ENCODE measurements at regions not wholly inside any gene's neighbourhood (a gene's known extent, or its start where the extent isn't known, plus 50 kb on each side); places are given as distances from the start of the nearest gene placed in this dataset.

- Histone ChIP-seq H3K27ac (ENCODE audit: low read length) (no peak overlapping the region), H3K27me3 (ENCODE audit: insufficient read depth, low read length) (no peaks in the 10 kb centered on the region), H3K4me1 (ENCODE audit: insufficient read depth, low read length) (peaks cover 10% of the 10 kb centered on the region; the same call in 1 of the 2 replicates), H3K9me3 (ENCODE audit: insufficient read depth, low read depth, low read length) (no peaks in the 10 kb centered on the region), H3K9ac (ENCODE audit: low read depth, low read length) (no peak overlapping the region), H3K36me3 (ENCODE audit: insufficient read depth, low read depth, low read length) (no peaks in the 10 kb centered on the region), H3K4me3 (ENCODE audit: low read length) (no peak overlapping the region)
These were observed 188.8 kb downstream of the MTRR start for GRCh38 chr5:8057769-8058168.

DNA sequence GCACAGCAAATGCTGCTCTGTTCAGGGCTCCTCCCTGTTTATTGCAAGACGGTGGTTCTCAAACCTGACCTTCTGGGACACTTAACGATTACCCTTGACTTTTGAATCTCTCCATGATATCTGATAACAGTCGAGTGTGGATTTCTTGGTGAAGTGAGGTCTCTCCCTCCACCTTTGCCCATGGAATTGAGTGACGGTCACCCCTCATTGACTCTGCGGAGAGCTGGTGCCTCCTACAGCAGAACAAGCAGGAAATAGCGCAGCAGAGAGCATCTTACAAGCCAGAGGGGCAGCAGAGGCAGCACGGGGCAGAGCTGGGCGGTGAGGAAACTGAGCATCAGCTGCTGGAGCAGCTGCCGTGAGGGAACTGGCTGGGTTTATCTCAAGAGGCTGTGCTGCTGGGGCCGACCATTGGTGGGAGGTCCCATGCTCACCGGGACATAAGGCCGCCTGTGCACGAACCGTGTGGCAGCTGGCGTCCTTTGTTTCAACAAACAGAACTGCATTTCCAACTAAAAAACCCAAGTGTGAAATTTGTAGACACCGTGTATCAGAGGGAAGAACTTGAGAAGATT is 189.8 kb downstream of the MTRR start:
- Histone ChIP-seq H3K27ac (ENCODE audit: low read length) (no peak overlapping the region), H3K9ac (ENCODE audit: low read depth, low read length) (no peak overlapping the region), H3K36me3 (ENCODE audit: insufficient read depth, low read depth, low read length) (no peaks in the 10 kb centered on the region), H3K4me1 (ENCODE audit: insufficient read depth, low read length) (peaks cover 10% of the 10 kb centered on the region; the same call in 1 of the 2 replicates), H3K4me3 (ENCODE audit: low read length) (no peak overlapping the region), H3K27me3 (ENCODE audit: insufficient read depth, low read length) (no peaks in the 10 kb centered on the region), H3K9me3 (ENCODE audit: insufficient read depth, low read depth, low read length) (no peaks in the 10 kb centered on the region)

- Histone ChIP-seq H3K4me1 (ENCODE audit: insufficient read depth, low read length) (peaks cover 10% of the 10 kb centered on the region; the same call in 1 of the 2 replicates), H3K27ac (ENCODE audit: low read length) (no peak overlapping the region), H3K4me3 (ENCODE audit: low read length) (no peak overlapping the region), H3K9ac (ENCODE audit: low read depth, low read length) (no peak overlapping the region), H3K27me3 (ENCODE audit: insufficient read depth, low read length) (no peaks in the 10 kb centered on the region), H3K9me3 (ENCODE audit: insufficient read depth, low read depth, low read length) (no peaks in the 10 kb centered on the region), H3K36me3 (ENCODE audit: insufficient read depth, low read depth, low read length) (no peaks in the 10 kb centered on the region)
These were observed 190.4 kb downstream of the MTRR start for GRCh38 chr5:8059337-8059736.

- Histone ChIP-seq H3K9ac (ENCODE audit: low read depth, low read length) (no peak overlapping the region), H3K9me3 (ENCODE audit: insufficient read depth, low read depth, low read length) (no peaks in the 10 kb centered on the region), H3K27me3 (ENCODE audit: insufficient read depth, low read length) (no peaks in the 10 kb centered on the region), H3K27ac (ENCODE audit: low read length) (no peak overlapping the region), H3K36me3 (ENCODE audit: insufficient read depth, low read depth, low read length) (no peaks in the 10 kb centered on the region), H3K4me1 (ENCODE audit: insufficient read depth, low read length) (peaks cover 10% of the 10 kb centered on the region; the same call in 1 of the 2 replicates), H3K4me3 (ENCODE audit: low read length) (no peak overlapping the region)
These were observed 191.4 kb downstream of the MTRR start for GRCh38 chr5:8060235-8060952.

- no peaks in the 10 kb centered on the region for H3K9me3 ChIP-seq (ENCODE audit: insufficient read depth, low read depth, low read length)
- no peaks in the 10 kb centered on the region for H3K27me3 ChIP-seq (ENCODE audit: insufficient read depth, low read length)
- no peak overlapping the region for H3K9ac ChIP-seq (ENCODE audit: low read depth, low read length)
- peaks cover 10% of the 10 kb centered on the region; the same call in 1 of the 2 replicates for H3K4me1 ChIP-seq (ENCODE audit: insufficient read depth, low read length)
- no peak overlapping the region for H3K4me3 ChIP-seq (ENCODE audit: low read length)
- H3K27ac ChIP-seq (ENCODE audit: low read length): no peak overlapping the region
- H3K36me3 ChIP-seq (ENCODE audit: insufficient read depth, low read depth, low read length): no peaks in the 10 kb centered on the region
These were observed 192.0 kb downstream of the MTRR start for GRCh38 chr5:8060953-8061429.

DNA sequence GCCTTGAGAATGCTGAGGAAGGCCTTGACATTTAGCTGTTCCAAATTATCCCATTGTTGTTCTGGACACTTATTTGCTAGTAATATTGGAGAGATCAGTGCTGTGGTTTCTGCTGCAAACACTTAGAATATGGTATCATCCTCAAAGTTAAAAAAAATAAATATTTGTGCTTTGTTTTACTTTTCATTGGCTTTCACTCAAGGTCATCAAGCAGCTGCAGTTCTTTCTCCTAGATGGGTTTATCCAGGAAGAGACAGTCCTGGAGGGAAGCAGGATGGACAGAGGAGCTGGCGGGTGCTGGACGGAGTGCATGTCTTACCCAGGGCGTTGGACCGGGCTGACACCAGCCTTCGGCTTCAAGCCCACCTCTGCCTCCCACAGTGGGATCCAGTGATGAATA is 193.6 kb downstream of the MTRR start:
- peaks cover 10% of the 10 kb centered on the region; the same call in 1 of the 2 replicates for H3K4me1 ChIP-seq (ENCODE audit: insufficient read depth, low read length)
- H3K27ac ChIP-seq (ENCODE audit: low read length): no peak overlapping the region
- no peaks in the 10 kb centered on the region for H3K27me3 ChIP-seq (ENCODE audit: insufficient read depth, low read length)
- no peaks in the 10 kb centered on the region for H3K36me3 ChIP-seq (ENCODE audit: insufficient read depth, low read depth, low read length)
- H3K4me3 ChIP-seq (ENCODE audit: low read length): no peak overlapping the region
- no peak overlapping the region for H3K9ac ChIP-seq (ENCODE audit: low read depth, low read length)
- H3K9me3 ChIP-seq (ENCODE audit: insufficient read depth, low read depth, low read length): no peaks in the 10 kb centered on the region

DNA sequence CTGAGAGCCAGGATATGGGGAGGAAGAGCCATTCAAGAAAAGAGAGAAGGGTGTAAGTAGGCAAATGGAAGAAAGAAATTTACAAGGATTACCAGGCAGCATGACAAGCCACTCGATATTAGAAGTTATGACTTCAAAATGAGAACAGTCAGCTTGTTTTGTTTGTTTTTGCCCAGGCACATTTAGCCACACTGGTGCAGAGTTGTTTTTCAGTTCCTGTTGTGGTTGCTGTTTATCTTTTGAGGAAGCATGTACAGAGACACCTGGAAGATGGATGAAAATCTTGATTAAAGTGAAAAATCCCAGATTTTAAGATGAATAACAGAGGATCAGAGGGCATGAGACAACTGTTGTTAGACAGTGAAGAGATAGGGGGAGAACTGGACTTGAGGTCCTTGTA is 199.1 kb downstream of the MTRR start:
- Histone ChIP-seq H3K27me3 (ENCODE audit: insufficient read depth, low read length) (no peaks in the 10 kb centered on the region), H3K4me3 (ENCODE audit: low read length) (no peak overlapping the region), H3K9ac (ENCODE audit: low read depth, low read length) (no peak overlapping the region), H3K36me3 (ENCODE audit: insufficient read depth, low read depth, low read length) (no peaks in the 10 kb centered on the region), H3K4me1 (ENCODE audit: insufficient read depth, low read length) (no peaks in the 10 kb centered on the region), H3K9me3 (ENCODE audit: insufficient read depth, low read depth, low read length) (no peaks in the 10 kb centered on the region), H3K27ac (ENCODE audit: low read length) (no peak overlapping the region)

GRCh38 chr5:8070138-8070537 is 201.2 kb downstream of the MTRR start:
- no peak overlapping the region for H3K27ac ChIP-seq (ENCODE audit: low read length)
- no peak overlapping the region for H3K4me3 ChIP-seq (ENCODE audit: low read length)
- no peaks in the 10 kb centered on the region for H3K9me3 ChIP-seq (ENCODE audit: insufficient read depth, low read depth, low read length)
- H3K36me3 ChIP-seq (ENCODE audit: insufficient read depth, low read depth, low read length): no peaks in the 10 kb centered on the region
- H3K4me1 ChIP-seq (ENCODE audit: insufficient read depth, low read length): no peaks in the 10 kb centered on the region
- H3K27me3 ChIP-seq (ENCODE audit: insufficient read depth, low read length): no peaks in the 10 kb centered on the region
- H3K9ac ChIP-seq (ENCODE audit: low read depth, low read length): no peak overlapping the region

GRCh38 chr5:8079056-8079455 is 210.1 kb downstream of the MTRR start:
- Histone ChIP-seq H3K4me1 (ENCODE audit: insufficient read depth, low read length) (no peaks in the 10 kb centered on the region), H3K27me3 (ENCODE audit: insufficient read depth, low read length) (no peaks in the 10 kb centered on the region), H3K27ac (ENCODE audit: low read length) (no peak overlapping the region), H3K4me3 (ENCODE audit: low read length) (no peak overlapping the region), H3K36me3 (ENCODE audit: insufficient read depth, low read depth, low read length) (no peaks in the 10 kb centered on the region), H3K9ac (ENCODE audit: low read depth, low read length) (no peak overlapping the region), H3K9me3 (ENCODE audit: insufficient read depth, low read depth, low read length) (no peaks in the 10 kb centered on the region)

- H3K27ac ChIP-seq (ENCODE audit: low read length): no peak overlapping the region
- no peaks in the 10 kb centered on the region for H3K9me3 ChIP-seq (ENCODE audit: insufficient read depth, low read depth, low read length)
- H3K9ac ChIP-seq (ENCODE audit: low read depth, low read length): no peak overlapping the region
- H3K27me3 ChIP-seq (ENCODE audit: insufficient read depth, low read length): no peaks in the 10 kb centered on the region
- no peak overlapping the region for H3K4me3 ChIP-seq (ENCODE audit: low read length)
- H3K4me1 ChIP-seq (ENCODE audit: insufficient read depth, low read length): no peaks in the 10 kb centered on the region
- no peaks in the 10 kb centered on the region for H3K36me3 ChIP-seq (ENCODE audit: insufficient read depth, low read depth, low read length)
These were observed 212.2 kb downstream of the MTRR start for GRCh38 chr5:8081179-8081578.

GRCh38 chr5:8093669-8094068 is 224.7 kb downstream of the MTRR start:
- no peaks in the 10 kb centered on the region for H3K36me3 ChIP-seq (ENCODE audit: insufficient read depth, low read depth, low read length)
- no peaks in the 10 kb centered on the region for H3K27me3 ChIP-seq (ENCODE audit: insufficient read depth, low read length)

DNA sequence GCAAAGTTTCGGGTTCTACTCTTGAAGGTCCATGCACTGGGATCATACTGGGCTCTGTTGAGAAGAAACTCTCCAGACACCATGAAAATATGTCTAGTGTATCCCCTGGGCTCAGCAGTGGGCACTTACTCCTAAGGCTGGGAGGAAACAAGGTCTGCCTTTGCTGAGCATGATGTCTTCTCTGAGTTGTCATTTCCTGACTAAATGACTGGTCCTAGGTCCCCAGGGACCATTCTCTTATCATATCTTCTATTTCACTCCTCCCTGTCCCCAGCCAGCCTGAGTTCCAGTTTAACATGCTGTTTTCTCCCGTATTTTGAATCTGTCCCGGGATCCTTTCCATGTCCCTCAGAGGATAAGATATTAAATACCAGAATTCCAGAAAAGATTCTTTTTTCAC is 225.4 kb downstream of the MTRR start:
- H3K4me3 ChIP-seq (ENCODE audit: low read length): no peak overlapping the region
- no peaks in the 10 kb centered on the region for H3K36me3 ChIP-seq (ENCODE audit: insufficient read depth, low read depth, low read length)
- H3K27ac ChIP-seq (ENCODE audit: low read length): no peak overlapping the region
- H3K4me1 ChIP-seq (ENCODE audit: insufficient read depth, low read length): no peaks in the 10 kb centered on the region
- H3K9me3 ChIP-seq (ENCODE audit: insufficient read depth, low read depth, low read length): no peaks in the 10 kb centered on the region
- H3K9ac ChIP-seq (ENCODE audit: low read depth, low read length): no peak overlapping the region
- no peaks in the 10 kb centered on the region for H3K27me3 ChIP-seq (ENCODE audit: insufficient read depth, low read length)

More at GRCh38 chr5:8093669-8094068, 224.7 kb downstream of the MTRR start:
- Histone ChIP-seq H3K9me3 (ENCODE audit: insufficient read depth, low read depth, low read length) (no peaks in the 10 kb centered on the region), H3K9ac (ENCODE audit: low read depth, low read length) (no peak overlapping the region), H3K4me3 (ENCODE audit: low read length) (no peak overlapping the region), H3K4me1 (ENCODE audit: insufficient read depth, low read length) (no peaks in the 10 kb centered on the region), H3K27ac (ENCODE audit: low read length) (no peak overlapping the region)
